Iris pigment epithelial cell (primary cell): ENCODE measurements at regions not wholly inside any gene's neighbourhood (a gene's known extent, or its start where the extent isn't known, plus 50 kb on each side); places are given as distances from the start of the nearest gene placed in this dataset.
"Not testable (repeated sequence)": the region's sequence is repeated elsewhere in the genome, so short reads cannot be mapped to it uniquely, and the experiment has no call there.

ENCODE experiments used
- DNase-seq: peaks from one replicate; pipeline ENCODE4 v3.0.0-alpha.2; 2011; ENCODE audit warnings: low read depth

DNA sequence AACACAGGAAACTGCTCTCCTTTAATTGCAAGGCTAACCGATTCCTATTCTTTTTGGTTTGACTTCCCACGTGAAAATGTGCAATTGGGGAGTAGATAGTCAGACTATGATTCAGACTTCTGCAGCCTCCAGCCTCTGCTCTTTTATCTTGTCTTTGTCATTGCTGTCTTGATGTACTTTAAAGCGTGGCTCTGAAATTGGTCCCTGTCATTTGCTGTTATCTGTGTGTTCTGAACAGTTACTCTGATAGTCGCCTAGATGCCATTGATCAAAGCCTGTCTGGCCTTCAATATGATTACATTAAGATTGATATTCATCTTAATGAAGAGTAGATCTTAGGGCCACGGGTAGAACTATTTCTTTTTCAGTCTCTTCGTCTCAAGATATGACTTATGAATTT lies 799.2 kb downstream of the REEP3 start:
- DNase-seq: no peak

DNA sequence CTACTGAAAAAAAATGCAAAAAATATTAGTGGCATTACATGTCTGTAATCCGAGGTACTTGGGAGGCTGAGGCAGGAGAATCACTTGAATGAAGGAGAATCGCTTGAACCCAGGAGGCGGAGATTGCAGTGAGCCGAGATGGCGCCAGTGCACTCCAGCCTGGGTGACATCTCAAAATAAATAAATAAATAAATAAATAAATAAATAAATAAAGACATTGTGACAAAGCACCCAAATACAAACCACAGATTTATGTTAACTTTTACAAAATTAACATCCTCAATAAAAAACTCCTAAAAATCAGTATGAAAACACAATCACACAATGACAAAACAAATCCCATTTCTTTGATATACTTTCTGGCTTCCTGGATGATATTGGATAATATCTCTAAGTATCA lies 808.3 kb downstream of the REEP3 start:
- no peak for DNase-seq

DNA sequence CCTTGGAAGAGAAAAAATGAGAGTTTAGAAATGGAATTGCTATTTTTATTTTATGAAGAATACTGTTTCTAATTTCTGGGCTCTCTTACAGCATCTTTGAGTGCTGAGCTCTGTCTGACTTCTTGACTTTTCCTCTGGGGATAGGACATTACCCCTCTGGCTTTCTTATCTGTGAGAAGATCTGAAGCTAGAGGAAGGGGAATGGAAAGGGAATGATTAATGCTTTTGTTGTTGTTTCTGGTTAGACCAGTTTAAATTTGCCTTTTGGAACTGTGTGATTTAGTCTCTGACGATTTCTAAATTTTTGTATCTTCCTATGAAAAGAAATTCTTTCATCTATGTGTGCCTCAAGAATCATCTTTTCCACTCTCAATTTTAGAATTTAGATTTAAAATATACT lies 811.4 kb downstream of the REEP3 start:
- no peak for DNase-seq

DNA sequence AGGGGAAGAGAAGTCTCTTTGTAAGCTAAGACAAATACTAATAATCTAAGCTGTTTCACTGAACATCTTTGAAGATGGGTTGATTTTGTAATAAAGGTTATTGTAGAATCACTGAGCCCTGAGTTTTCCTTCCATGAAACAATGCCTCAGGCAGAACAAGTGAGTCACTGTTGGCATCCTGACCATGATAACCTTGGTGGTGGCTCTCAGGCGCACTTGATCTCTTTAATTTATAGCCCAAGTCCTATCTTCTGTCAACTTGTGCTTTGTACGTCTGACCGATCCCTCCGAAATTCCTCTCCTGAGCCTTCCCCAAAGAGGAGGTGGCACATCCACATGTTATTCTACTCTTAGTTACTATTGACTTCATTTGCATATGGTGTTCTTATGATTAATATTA lies 812.9 kb downstream of the REEP3 start:
- no peak for DNase-seq

DNA sequence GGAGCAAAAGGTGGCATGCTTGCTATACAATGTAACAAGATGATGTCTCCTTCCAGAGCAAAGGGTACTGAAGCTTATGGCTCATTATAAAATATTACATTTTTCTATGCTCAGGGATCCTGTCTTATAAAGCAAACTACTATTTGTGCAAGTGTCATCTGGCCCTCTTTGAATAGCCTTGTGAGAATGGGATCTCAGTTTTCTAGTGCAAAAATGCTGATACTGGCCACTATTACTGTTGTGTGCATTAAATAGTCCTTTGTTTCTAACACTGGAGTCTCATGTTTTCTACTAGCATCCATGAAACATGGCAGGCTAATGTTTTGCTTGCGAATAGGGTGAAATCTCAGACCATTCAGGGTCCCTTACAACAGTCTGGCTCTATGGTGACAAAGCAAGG lies 823.0 kb downstream of the REEP3 start:
- no peak for DNase-seq

DNA sequence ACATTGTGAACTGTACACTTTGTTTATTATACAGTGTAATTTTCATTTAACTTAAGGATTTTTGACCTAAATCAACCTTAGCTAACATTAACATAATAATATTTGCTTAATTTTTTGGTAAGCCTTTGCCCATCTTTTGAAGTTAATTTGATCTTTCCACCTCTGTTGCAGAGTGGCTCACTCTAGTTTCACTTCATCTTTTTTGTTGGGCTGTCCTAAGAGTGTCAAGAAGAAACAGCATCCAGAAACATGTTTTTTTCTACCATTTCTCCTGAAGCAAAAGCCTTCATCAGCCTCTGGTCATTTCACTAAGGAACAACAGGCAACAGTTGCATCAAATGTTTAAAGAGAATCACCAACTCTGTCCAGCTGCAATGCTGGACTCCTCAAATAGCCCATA lies 824.7 kb downstream of the REEP3 start:
- no peak for DNase-seq

DNA sequence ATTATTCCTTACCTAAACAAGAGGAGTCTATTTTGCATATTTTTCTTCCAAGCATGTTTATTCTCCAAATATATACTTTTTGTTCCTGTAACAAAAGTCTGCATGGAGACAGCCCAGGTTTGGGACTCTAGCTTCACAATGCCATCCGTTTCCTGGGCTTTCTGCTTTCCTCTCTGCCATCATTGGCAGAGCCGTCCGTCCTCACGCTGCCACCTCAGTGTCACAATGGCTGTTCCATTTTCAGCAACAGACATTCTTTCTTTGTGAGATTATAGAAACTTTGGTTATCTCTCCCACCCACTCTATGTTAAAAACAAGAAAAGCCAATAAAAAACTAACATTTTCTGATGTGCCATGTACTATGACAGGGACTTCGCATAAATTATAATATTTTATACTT lies 825.2 kb downstream of the REEP3 start:
- no peak for DNase-seq

DNA sequence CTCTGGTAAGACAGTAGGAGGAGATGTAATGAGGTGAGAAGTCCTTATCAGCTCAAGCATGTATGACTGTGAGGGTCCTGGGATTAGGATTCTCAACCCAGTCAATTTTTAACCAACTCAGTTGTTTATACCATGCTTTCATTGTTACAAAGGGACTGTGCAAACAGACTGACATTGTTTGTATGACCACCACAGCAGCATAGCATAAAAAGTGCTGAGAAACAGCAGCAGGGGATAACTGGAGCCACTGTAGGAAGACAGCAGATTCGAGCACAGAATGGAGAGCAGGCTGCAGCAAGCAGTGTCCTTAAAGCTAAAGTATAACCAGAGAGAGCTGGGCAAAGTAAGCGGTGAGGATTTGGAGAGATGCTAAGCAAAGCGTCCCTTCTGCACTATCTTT lies 829.5 kb downstream of the REEP3 start:
- DNase-seq: no peak

DNA sequence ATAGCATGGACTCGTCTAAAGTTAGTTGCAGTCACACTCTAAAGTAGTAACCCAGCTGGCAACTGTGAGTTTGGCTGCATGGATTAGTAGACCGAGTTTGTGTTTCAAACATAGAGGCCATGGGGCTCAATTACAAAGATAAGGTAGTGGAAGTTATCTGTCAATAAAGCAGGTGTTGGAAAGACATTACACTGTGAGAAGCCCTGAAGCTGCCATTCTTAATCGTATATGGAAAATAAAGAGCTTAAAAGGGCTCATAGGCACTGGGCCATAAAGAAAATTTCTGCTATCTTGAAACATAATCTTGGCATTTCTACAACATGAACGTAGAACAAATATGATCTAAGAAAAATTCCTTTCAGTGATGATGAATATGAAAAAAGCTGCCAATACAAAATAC lies 837.7 kb downstream of the REEP3 start:
- no peak for DNase-seq

DNA sequence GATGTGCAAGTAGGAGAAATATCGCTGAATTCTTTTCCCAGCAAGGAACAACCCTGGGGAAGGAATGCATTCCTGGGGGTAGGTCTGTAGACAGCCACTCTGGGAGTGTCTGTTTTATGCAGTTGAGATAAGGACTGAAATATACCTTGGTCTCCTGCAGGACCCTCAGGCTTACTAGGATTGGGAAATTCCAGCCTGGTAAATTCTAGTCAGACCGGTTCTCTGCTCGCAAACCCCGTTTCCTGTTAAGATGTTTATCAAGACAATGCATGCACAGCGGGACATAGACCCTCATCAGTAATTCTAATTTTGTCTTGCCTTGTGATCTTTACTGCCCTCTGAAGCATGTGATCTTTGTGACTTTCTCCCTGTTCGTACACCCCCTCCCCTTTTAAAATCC lies 839.0 kb downstream of the REEP3 start:
- DNase-seq: not testable (repeated sequence)

DNA sequence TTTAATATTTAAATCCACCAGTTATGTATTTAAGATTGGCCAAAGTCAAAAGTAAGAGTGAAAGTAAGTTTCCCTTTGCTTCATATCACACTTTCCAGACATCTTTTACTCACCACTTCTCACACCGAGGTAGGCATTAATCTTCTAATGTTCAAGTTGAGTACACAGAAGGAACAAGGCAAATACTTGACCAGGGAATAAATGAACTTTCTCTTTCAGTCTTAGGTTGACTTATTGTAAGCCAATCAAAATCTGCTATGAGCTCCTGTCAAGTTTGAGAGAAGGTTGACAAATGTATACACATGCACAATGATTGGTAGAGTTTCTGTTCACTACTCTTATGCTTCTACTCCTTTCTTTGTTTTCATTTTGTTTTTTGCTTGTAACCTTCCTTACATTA lies 842.5 kb downstream of the REEP3 start:
- DNase-seq: no peak

DNA sequence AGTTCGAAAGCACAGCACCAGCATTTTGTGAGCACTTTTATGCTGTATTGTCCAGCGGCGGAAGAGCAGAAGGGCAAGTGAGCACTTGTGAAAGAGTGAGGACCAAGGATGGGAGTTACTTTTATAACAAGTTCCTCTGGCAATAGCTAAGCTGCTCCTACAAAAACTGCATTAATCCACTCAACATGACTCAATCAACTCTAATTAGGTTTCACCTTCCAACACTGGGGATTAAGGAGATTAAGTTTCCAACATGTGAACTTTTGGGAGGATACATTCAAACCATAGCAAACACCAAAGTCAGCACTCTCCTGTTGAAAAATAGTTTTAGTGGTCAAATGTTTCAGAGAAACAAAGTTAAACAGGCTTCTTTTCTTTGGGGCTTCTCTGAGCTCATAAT lies 844.5 kb downstream of the REEP3 start:
- DNase-seq: no peak

DNA sequence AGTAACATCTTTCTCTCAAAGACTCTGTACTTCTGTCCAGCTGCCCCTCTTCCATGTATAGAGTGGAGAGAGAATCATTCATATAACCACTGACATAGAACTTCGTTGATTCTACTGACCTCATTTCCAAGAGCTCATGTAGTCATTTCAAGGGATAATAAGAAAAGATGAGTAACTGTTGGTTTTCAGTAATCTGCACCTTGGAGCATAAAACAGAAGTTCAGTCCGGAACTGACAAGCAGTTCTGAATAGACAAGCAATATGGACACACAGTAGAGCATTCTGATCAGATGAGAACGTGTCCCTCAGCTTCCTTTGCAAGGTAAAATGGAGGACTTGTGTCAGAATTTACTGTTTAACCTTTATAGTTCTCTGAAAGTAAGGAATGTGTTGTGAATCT lies 847.1 kb downstream of the REEP3 start:
- DNase-seq: no peak

DNA sequence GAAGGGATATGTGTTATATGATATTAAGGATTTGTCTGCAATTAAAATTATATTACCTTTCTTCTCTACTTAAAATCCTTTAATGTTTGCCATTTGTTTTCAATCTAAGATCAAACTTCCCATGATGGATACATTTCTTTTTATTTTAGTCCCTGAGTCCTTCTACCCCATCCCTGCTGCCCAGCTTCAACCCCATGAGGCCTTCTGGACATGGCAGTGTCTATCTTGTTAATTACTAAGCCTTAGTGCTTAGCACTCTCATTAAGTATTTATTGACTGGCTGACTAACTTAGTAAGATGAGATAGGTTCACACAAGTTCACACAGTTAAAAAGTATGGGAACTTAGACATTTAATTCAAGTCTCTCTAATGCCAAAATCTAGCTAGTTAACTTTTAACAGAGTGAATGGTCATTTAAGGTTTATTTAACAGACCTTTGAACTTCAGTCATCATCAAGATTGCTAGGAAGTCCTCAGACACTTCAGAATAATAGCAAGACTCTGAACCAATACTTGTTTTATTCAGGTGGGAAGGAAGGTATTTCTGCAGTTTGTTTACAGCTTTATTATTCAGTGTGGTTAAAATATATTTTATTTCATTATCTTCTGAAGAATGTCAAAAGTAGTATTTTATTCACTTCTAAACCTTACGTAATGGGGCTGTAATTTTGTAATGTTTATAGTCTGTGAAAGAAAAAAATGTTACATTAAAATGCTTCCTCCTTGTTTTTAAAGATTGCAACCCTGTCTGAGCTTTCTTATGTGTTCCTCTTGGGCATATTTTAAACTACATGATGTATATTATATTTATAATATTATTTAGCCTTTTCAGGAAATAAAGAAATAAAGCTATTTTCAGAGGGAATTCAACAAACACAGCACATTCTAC lies 848.9 kb downstream of the REEP3 start:
- no peak for DNase-seq

DNA sequence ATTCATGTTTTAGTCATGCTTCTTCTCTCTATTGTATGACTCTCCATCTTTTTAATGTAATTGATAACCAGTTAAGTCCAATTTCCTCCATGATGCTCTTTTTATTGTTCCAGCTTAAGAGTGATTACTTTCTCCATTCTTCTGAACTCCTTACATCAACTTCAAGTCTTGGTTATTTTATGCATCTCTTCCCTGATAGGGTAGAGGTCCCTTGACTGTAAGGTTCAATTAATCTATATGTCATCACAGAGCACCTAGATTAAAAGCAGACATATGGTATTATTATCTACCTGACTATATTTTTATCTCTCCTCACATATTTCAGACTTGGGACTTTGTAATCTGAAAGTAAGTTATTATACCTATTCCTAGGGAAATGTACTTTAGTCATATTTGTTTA lies 853.1 kb downstream of the REEP3 start:
- no peak for DNase-seq

DNA sequence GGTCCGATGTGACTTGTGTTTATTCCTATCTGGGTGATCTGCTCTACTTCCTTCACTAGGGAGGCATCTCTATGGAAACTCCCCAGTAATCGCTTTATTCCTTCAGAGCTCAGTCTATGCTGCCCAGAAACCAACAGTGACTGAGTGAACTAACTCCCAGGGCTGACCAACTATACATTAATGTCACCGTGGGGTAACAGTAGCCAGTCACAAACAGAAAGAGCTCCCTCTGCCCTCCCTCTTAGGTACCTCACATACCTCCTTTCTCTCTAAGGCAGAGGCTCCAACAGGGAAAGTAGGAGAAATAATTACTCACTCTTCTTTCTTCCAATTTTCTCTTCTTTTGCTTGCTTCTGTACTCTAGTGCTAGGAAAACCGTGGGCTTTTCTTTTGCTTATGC lies 855.0 kb downstream of the REEP3 start:
- DNase-seq: no peak

DNA sequence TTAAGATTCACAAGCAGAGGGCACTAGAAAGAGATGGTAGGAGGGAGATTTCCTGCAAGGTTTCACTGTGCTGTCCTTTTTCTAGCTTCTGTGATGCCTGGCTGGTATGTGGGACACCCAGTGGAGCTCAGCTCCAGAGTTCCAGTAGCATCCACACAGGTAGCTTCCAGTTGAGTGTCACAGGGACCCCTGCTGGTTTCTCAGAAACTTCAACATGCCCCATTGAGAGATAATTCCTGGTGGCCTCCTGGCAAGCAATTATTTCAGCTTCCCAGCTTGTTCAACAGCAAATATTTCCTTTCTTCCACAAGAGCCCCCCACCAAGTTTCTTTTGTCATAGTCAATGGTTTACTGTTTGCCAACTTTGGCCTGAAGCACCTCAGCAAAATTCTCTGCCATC lies 858.7 kb downstream of the REEP3 start:
- DNase-seq: no peak

DNA sequence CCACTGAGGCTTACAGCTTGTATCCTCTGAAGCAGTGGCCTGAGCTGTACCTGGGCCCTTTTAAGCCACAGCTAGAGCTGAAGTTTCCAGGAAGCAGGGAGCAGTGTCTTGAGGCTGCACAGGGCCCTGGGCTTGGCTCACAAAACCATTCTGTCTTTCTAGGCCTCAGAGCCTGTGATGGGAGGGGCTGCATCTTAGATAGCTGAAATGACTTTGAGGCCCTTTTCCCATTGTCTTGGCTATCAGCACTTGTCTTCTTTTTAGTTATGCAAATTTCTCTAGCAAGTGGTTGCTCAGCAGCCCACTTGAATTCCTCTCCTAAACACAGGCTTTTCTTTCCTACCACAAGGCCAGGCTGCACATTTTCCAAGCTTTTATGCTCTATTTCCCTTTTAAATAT lies 864.2 kb downstream of the REEP3 start:
- no peak for DNase-seq

DNA sequence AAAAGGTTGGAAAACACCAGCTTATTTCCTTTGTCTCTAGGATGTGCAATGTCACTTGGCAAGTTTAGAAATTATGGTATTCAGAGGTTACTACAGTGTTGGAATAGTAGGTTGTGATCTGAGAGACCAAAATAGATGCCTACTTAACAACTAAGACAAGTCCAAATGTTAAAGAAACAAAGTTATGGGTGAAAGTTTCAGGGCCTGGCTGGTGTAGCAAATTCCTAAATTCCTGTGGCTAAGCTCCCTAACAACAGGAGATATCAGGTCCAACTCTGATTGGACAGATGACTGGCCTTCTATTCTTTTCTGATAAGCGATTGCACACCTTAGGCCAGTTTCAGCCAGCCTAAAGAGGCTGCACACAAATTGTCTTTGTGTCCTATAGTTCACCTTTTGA lies 873.5 kb downstream of the REEP3 start:
- DNase-seq: peak; percentile 10

DNA sequence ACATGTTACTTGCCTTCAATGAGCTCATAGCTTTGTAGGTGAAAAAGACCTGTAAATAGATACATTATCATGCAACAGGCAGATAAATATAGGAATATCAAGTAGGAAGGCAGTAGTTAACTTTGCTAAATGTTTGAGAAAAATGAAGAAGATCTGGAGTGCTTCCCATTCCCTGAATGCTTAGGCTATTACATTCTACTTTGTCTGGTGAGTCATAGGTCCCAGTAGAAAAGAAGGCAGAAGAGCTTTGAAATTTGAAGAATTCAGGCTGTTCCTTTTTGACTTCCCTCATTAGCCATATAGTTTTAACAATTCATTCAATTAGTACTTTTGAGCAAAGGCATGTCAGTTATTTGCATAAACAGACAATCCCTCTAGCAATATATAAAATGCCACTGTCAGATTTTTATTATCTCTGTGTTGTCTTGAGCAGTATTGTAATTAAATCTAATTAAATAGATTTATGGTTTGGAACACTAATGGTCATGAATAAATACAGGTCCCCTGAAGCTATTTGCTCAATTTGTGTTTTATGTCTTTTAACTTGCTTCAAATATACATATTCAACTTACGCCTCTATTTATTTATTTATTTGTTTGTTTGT lies 875.0 kb downstream of the REEP3 start:
- DNase-seq: peak; percentile 25

DNA sequence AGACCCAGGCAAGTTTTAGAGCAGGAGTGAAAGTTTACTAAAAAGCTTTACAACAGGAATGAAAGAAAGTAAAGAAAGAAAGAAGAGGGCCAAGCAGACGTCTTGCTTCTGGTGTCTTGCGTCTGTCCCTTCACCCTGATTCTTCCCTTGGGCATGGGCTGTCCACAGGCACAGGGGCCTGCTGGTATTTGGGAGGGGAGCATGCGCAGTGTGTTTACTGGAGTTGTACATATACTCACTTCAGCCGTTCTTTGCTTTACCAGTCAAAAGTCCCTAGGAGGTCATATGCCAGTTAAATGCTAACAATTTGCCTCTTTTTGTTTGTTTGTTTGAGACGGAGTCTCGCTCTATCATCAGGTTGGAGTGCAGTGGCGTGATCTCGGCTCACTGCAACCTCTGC lies 875.9 kb downstream of the REEP3 start:
- DNase-seq: no peak

DNA sequence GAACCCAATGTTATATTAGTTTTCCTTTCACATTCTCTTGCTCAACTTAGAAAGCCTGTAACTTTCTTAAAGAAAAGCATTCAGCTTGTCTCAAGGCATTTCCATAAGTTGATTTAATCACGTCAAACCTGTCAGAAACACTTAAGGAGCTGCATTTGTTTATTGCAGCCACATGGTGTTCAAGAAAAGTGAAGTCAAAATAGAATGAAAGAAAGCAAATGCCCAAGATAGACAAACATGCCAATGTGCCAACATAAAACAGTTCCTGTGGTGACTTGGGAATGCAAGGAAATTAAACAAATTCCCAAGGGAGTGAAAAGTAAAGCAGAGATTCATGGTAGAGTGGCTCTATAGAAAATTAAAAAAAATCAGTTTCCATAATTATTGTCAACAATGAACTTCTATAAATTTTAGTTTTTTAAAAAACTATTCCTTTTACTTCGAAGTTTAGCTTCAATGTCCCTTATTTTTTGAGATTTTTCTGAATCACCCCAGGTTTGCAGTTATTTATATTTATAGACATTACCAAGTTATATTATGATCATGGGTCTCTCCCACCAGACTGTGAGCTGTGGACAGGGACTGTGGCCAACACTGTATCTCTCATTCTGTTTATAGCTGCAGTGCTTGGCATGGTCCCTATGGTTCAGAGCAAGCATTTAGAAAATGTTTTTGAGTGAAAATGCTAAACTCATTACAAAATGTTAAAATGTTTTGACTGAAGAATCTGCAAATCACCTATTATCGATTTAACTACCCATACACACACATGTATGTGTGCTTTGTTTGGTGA lies 887.4 kb downstream of the REEP3 start:
- no peak for DNase-seq

DNA sequence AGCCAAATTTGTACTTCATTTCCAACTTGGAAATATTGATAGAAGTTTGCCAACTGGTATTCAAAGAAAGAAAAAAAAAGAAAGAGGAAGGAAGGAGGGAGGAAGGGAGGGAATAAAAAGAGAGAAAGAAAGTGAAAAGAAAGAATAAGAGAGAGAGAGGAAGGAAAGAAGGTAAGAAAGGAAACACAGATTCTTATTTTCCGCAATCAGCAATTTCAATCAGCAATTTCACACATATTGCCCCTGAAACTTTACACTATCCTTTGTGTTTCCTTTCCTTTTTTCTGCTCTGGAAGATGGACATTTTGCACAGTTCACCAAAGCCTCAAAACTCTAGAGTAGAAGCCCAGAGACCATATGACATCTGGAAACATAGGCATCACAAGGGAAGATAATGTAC lies 888.1 kb downstream of the REEP3 start:
- no peak for DNase-seq
